ENCODE measurements at regions not wholly inside any gene's neighbourhood (a gene's known extent, or its start where the extent isn't known, plus 50 kb on each side); places are given as distances from the start of the nearest gene placed in this dataset.

GRCh38 chr13:109288151-109288709 is 498.2 kb downstream of the IRS2 start:
- no peak overlapping the region for H3K27ac ChIP-seq (ENCODE audit: insufficient read depth, low read length, poor library complexity, severe bottlenecking)
- DNase-seq = no peak
- no peaks in the 10 kb centered on the region for H3K36me3 ChIP-seq (ENCODE audit: control insufficient read depth, insufficient read depth, low read length)
- H3K4me1 ChIP-seq (ENCODE audit: control insufficient read depth, insufficient read depth, low read length, poor library complexity, severe bottlenecking) = no peaks in the 10 kb centered on the region
- H3K4me3 ChIP-seq (ENCODE audit: insufficient read depth, low read depth, low read length, poor library complexity, severe bottlenecking) = no peak overlapping the region
- H3K9me3 ChIP-seq (ENCODE audit: control insufficient read depth, low read length) = no peaks in the 10 kb centered on the region
- H3K27me3 ChIP-seq (replicated peaks; ENCODE audit: control insufficient read depth, insufficient read depth, low read length, poor library complexity, severe bottlenecking) = no peaks in the 10 kb centered on the region

DNA sequence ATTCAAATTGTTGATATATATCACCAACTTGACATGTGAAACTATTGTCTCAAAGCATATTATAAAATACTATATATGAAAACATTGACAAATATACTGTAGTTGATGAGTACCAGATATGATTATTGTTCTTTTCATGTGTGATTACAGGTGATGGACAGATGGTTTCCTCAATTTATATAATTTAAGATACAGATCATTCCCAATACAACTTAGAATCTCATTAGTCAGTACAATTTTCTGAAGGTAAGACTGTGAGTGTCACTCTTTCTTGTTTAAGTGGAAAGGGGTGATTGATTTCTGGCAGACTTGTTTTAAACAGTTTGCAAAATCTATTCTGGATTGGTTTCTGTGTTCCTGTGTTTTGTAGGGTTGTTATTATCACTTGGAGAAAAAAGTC is 498.8 kb downstream of the IRS2 start:
- Histone ChIP-seq H3K9me3 (ENCODE audit: control insufficient read depth, low read length) (no peaks in the 10 kb centered on the region), H3K27ac (ENCODE audit: insufficient read depth, low read length, poor library complexity, severe bottlenecking) (no peak overlapping the region), H3K27me3 (replicated peaks; ENCODE audit: control insufficient read depth, insufficient read depth, low read length, poor library complexity, severe bottlenecking) (no peaks in the 10 kb centered on the region), H3K36me3 (ENCODE audit: control insufficient read depth, insufficient read depth, low read length) (no peaks in the 10 kb centered on the region), H3K4me3 (ENCODE audit: insufficient read depth, low read depth, low read length, poor library complexity, severe bottlenecking) (no peak overlapping the region), H3K4me1 (ENCODE audit: control insufficient read depth, insufficient read depth, low read length, poor library complexity, severe bottlenecking) (no peaks in the 10 kb centered on the region)
- DNase-seq = no peak

DNA sequence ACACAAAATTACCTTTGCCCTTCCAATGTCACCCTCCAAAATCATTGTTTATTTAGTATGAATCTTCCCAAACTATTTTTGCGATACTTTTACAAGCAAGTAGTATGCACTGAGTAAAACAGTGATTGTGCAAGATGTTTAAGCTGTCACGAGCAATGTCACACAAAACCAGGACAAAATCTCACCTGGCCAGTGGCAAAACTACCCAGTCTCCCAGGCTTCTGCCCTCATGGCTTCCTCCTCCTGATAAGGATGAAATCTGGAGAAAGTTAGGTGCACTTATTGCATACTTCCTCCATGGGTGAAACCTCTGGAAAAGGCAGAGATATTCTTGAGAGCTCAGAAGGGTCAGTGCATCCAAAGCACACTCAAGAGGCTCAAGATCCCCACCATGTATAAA is 500.8 kb downstream of the IRS2 start:
- H3K27me3 ChIP-seq (replicated peaks; ENCODE audit: control insufficient read depth, insufficient read depth, low read length, poor library complexity, severe bottlenecking) = no peaks in the 10 kb centered on the region
- no peaks in the 10 kb centered on the region for H3K36me3 ChIP-seq (ENCODE audit: control insufficient read depth, insufficient read depth, low read length)
- no peaks in the 10 kb centered on the region for H3K4me1 ChIP-seq (ENCODE audit: control insufficient read depth, insufficient read depth, low read length, poor library complexity, severe bottlenecking)
- no peaks in the 10 kb centered on the region for H3K9me3 ChIP-seq (ENCODE audit: control insufficient read depth, low read length)
- no peak overlapping the region for H3K27ac ChIP-seq (ENCODE audit: insufficient read depth, low read length, poor library complexity, severe bottlenecking)
- no peak overlapping the region for H3K4me3 ChIP-seq (ENCODE audit: insufficient read depth, low read depth, low read length, poor library complexity, severe bottlenecking)
- no peak for DNase-seq

DNA sequence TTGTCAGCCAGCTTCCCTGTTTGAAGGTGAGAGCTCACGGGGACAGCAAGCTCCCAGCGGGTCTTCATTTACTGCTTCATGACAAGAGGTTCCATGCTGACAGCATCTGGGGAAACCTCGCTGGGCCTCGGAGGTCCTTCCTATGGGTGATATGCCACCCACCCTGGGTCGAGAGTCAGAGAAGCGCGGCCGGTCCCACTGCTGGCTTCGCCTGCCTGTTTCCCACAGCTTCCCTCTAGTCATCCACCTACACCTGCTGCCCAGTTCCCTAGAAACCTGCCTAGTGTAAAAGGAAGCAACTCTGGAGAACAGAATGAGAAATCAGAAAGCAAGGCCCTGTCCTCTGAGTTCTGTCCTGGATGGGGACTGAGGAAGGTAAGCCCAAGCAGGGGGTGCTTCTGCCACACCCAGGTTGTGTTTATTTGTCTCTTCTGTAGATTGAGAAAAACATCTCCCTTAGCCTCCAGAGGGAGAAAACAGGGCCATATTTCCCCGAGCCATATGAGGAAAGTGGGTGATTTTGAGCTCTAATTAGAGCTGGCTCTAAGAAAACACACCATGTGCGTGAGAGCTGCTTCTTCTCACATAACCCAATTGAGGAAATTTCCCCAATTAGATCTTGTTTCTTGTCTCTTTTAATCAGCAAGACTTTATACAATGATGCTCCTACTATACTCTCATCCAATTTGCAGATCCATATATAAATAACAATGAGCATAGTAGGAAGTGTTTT is 504.3 kb downstream of the IRS2 start:
- no peaks in the 10 kb centered on the region for H3K9me3 ChIP-seq (ENCODE audit: control insufficient read depth, low read length)
- H3K4me1 ChIP-seq (ENCODE audit: control insufficient read depth, insufficient read depth, low read length, poor library complexity, severe bottlenecking) = no peaks in the 10 kb centered on the region
- no peaks in the 10 kb centered on the region for H3K36me3 ChIP-seq (ENCODE audit: control insufficient read depth, insufficient read depth, low read length)
- no peak for DNase-seq
- H3K4me3 ChIP-seq (ENCODE audit: insufficient read depth, low read depth, low read length, poor library complexity, severe bottlenecking) = no peak overlapping the region
- no peaks in the 10 kb centered on the region for H3K27me3 ChIP-seq (replicated peaks; ENCODE audit: control insufficient read depth, insufficient read depth, low read length, poor library complexity, severe bottlenecking)
- H3K27ac ChIP-seq (ENCODE audit: insufficient read depth, low read length, poor library complexity, severe bottlenecking) = no peak overlapping the region

DNA sequence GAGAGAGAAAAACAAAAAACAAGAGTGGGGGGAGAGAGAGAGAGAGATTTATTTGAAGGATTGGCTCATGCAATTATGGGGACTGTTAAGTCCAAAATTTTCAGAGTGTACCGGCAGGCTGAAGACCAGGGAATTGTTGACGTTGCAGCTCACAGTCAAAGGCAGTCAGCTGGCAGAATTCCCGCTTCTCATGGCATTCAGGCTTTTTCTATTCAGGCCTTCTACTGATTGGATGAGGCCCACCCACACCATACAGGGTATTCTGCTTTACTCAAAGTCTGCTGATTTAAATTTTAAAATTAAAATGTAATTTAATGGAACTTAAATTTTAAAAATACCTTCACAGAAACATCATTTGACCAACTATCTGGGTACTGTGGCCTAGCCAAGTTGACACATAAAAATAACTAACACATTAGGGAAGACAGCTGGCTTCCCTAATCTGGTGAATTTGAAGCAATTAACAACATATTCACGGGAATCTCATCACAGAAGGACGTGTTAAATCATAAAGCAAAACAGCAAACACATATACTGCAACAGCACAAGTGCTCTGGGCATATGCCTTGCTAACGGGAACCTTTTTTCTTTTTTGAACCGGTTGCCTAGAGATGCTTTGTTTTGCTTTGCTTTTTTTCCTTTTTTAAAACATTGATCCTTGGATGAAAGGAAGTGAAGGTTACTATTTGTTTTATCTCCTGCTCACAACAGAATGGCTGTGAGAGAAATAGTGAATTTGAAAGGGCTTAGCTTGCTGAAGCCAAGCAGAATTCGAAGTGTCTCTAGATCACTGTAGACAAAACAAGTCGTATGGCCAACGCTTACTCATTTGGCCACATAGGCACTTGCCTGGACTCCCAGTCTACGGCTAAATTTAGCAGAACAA is 505.1 kb downstream of the IRS2 start:
- H3K4me3 ChIP-seq (ENCODE audit: insufficient read depth, low read depth, low read length, poor library complexity, severe bottlenecking) = no peak overlapping the region
- DNase-seq = no peak
- H3K36me3 ChIP-seq (ENCODE audit: control insufficient read depth, insufficient read depth, low read length) = no peaks in the 10 kb centered on the region
- no peaks in the 10 kb centered on the region for H3K27me3 ChIP-seq (replicated peaks; ENCODE audit: control insufficient read depth, insufficient read depth, low read length, poor library complexity, severe bottlenecking)
- no peaks in the 10 kb centered on the region for H3K9me3 ChIP-seq (ENCODE audit: control insufficient read depth, low read length)
- no peak overlapping the region for H3K27ac ChIP-seq (ENCODE audit: insufficient read depth, low read length, poor library complexity, severe bottlenecking)
- no peaks in the 10 kb centered on the region for H3K4me1 ChIP-seq (ENCODE audit: control insufficient read depth, insufficient read depth, low read length, poor library complexity, severe bottlenecking)

GRCh38 chr13:109276261-109276660 is 510.1 kb downstream of the IRS2 start:
- no peak overlapping the region for H3K27ac ChIP-seq (ENCODE audit: insufficient read depth, low read length, poor library complexity, severe bottlenecking)
- no peak overlapping the region for H3K4me3 ChIP-seq (ENCODE audit: insufficient read depth, low read depth, low read length, poor library complexity, severe bottlenecking)
- no peak for DNase-seq
- no peaks in the 10 kb centered on the region for H3K27me3 ChIP-seq (replicated peaks; ENCODE audit: control insufficient read depth, insufficient read depth, low read length, poor library complexity, severe bottlenecking)
- no peaks in the 10 kb centered on the region for H3K4me1 ChIP-seq (ENCODE audit: control insufficient read depth, insufficient read depth, low read length, poor library complexity, severe bottlenecking)
- no peaks in the 10 kb centered on the region for H3K36me3 ChIP-seq (ENCODE audit: control insufficient read depth, insufficient read depth, low read length)
- H3K9me3 ChIP-seq (ENCODE audit: control insufficient read depth, low read length) = no peaks in the 10 kb centered on the region

- H3K27me3 ChIP-seq (replicated peaks; ENCODE audit: control insufficient read depth, insufficient read depth, low read length, poor library complexity, severe bottlenecking) = no peaks in the 10 kb centered on the region
- no peaks in the 10 kb centered on the region for H3K9me3 ChIP-seq (ENCODE audit: control insufficient read depth, low read length)
- DNase-seq = no peak
- no peaks in the 10 kb centered on the region for H3K36me3 ChIP-seq (ENCODE audit: control insufficient read depth, insufficient read depth, low read length)
- H3K4me1 ChIP-seq (ENCODE audit: control insufficient read depth, insufficient read depth, low read length, poor library complexity, severe bottlenecking) = no peaks in the 10 kb centered on the region
- H3K27ac ChIP-seq (ENCODE audit: insufficient read depth, low read length, poor library complexity, severe bottlenecking) = no peak overlapping the region
- H3K4me3 ChIP-seq (ENCODE audit: insufficient read depth, low read depth, low read length, poor library complexity, severe bottlenecking) = no peak overlapping the region
These were observed 510.5 kb downstream of the IRS2 start for GRCh38 chr13:109275852-109276251.

- Histone ChIP-seq H3K9me3 (ENCODE audit: control insufficient read depth, low read length) (no peaks in the 10 kb centered on the region), H3K36me3 (ENCODE audit: control insufficient read depth, insufficient read depth, low read length) (no peaks in the 10 kb centered on the region), H3K4me1 (ENCODE audit: control insufficient read depth, insufficient read depth, low read length, poor library complexity, severe bottlenecking) (no peaks in the 10 kb centered on the region), H3K27ac (ENCODE audit: insufficient read depth, low read length, poor library complexity, severe bottlenecking) (no peak overlapping the region), H3K27me3 (replicated peaks; ENCODE audit: control insufficient read depth, insufficient read depth, low read length, poor library complexity, severe bottlenecking) (no peaks in the 10 kb centered on the region), H3K4me3 (ENCODE audit: insufficient read depth, low read depth, low read length, poor library complexity, severe bottlenecking) (no peak overlapping the region)
- DNase-seq = no peak
These were observed 511.1 kb downstream of the IRS2 start for GRCh38 chr13:109275139-109275745.

GRCh38 chr13:109274188-109274821 is 512.1 kb downstream of the IRS2 start:
- Histone ChIP-seq H3K4me3 (ENCODE audit: insufficient read depth, low read depth, low read length, poor library complexity, severe bottlenecking) (no peak overlapping the region), H3K27me3 (replicated peaks; ENCODE audit: control insufficient read depth, insufficient read depth, low read length, poor library complexity, severe bottlenecking) (no peaks in the 10 kb centered on the region), H3K4me1 (ENCODE audit: control insufficient read depth, insufficient read depth, low read length, poor library complexity, severe bottlenecking) (no peaks in the 10 kb centered on the region), H3K27ac (ENCODE audit: insufficient read depth, low read length, poor library complexity, severe bottlenecking) (no peak overlapping the region), H3K9me3 (ENCODE audit: control insufficient read depth, low read length) (no peaks in the 10 kb centered on the region), H3K36me3 (ENCODE audit: control insufficient read depth, insufficient read depth, low read length) (no peaks in the 10 kb centered on the region)
- DNase-seq = no peak

Data from effector memory CD4-positive, alpha-beta T cell (primary cell).